ENCODE measurements at regions not wholly inside any gene's neighbourhood (a gene's known extent, or its start where the extent isn't known, plus 50 kb on each side); places are given as distances from the start of the nearest gene placed in this dataset.

GRCh38 chr10:128630787-128631252 lies 504.6 kb upstream of the MKI67 start:
- in situ Hi-C loops (cut with MboI; ENCODE audit: low sequenced_read_pairs, unreplicated experiment), result no loop called here
- TF ChIP-seq, protein P1, sequence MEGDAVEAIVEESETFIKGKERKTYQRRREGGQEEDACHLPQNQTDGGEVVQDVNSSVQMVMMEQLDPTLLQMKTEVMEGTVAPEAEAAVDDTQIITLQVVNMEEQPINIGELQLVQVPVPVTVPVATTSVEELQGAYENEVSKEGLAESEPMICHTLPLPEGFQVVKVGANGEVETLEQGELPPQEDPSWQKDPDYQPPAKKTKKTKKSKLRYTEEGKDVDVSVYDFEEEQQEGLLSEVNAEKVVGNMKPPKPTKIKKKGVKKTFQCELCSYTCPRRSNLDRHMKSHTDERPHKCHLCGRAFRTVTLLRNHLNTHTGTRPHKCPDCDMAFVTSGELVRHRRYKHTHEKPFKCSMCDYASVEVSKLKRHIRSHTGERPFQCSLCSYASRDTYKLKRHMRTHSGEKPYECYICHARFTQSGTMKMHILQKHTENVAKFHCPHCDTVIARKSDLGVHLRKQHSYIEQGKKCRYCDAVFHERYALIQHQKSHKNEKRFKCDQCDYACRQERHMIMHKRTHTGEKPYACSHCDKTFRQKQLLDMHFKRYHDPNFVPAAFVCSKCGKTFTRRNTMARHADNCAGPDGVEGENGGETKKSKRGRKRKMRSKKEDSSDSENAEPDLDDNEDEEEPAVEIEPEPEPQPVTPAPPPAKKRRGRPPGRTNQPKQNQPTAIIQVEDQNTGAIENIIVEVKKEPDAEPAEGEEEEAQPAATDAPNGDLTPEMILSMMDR (IDR thresholded peaks at IDR 0.05; ENCODE audit: borderline replicate concordance, control extremely low read depth, extremely low read depth, insufficient read depth, missing control alignments), result no peak
- DNase-seq (ENCODE audit: low spot score), result no peak

DNA sequence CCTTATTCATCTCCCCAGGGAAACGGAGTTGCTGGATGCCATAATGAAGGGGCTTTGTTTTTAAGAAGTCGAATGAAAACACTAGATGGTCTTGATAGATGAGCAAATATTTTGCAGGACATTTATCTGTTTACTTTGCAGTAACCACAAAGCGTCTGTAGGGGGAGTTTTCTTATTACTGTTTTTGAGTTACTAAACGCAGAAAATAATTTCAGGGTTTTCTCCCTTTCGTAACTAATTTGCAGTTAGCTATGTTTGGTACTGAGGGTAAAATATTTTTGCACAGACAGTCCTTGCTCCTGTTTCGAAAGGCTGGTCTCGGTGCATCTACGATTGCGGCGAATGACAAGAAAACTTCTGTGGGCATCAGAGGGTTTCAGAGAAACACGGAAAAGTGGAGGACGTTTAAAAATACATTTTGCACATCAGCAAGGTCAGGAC lies 505.6 kb upstream of the MKI67 start:
- TF ChIP-seq, protein P1 (IDR thresholded peaks at IDR 0.05; ENCODE audit: borderline replicate concordance, control extremely low read depth, extremely low read depth, insufficient read depth, missing control alignments), result no peak
- no peak for DNase-seq (ENCODE audit: low spot score)
- in situ Hi-C loops (cut with MboI; ENCODE audit: low sequenced_read_pairs, unreplicated experiment), result no loop called here

DNA sequence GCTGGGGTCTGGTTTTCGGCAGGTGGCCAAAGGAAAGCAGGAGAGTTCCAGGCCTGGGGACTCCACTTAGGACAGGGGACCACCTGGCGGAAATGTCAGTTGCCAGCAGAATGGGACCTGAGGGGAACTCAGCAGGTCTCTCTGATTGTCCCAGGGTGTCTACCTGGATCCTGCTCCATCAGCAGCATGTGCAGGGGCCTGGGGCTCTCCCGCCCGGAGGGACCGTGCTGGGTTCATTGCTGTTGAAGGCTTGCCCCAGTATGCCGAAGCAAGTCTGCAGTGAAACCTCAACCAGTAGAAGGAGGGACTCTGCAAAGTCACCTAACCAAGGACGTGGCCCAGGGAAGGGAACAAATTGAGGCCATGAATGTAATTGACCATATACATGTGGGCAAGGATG lies 506.5 kb upstream of the MKI67 start:
- no peak for DNase-seq (ENCODE audit: low spot score)
- TF ChIP-seq, protein P1 (IDR thresholded peaks at IDR 0.05; ENCODE audit: borderline replicate concordance, control extremely low read depth, extremely low read depth, insufficient read depth, missing control alignments), result no peak
- in situ Hi-C loops (cut with MboI; ENCODE audit: low sequenced_read_pairs, unreplicated experiment), result no loop called here

GRCh38 chr10:128633864-128634540 lies 507.8 kb upstream of the MKI67 start:
- in situ Hi-C loops (cut with MboI; ENCODE audit: low sequenced_read_pairs, unreplicated experiment), result no loop called here
- no peak for DNase-seq (ENCODE audit: low spot score)
- TF ChIP-seq, protein P1 (IDR thresholded peaks at IDR 0.05; ENCODE audit: borderline replicate concordance, control extremely low read depth, extremely low read depth, insufficient read depth, missing control alignments), result no peak

DNA sequence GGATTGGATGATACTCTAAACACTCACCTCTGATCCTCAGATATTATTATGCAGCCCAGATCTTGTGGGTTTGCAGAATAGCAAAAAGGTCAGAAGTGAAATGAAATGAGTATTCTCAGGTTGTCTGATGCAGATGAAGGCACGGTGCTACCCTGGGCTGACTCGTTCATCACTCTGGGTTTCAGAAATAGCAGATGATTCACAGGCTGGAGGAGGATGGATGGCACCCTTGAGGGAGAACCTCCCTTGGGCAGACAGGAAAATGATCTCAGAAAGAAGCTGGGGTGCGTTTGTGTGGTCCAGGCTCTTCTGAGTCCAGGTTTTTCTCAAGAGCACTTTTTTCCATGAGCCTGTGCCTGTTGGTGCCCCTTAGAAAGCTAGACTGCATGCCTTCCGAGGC lies 515.8 kb upstream of the MKI67 start:
- DNase-seq (ENCODE audit: low spot score), result no peak
- TF ChIP-seq, protein P1 (IDR thresholded peaks at IDR 0.05; ENCODE audit: borderline replicate concordance, control extremely low read depth, extremely low read depth, insufficient read depth, missing control alignments), result no peak
- in situ Hi-C loops (cut with MboI; ENCODE audit: low sequenced_read_pairs, unreplicated experiment), result no loop called here

GRCh38 chr10:128642502-128642901 lies 516.3 kb upstream of the MKI67 start:
- TF ChIP-seq, protein P1 (IDR thresholded peaks at IDR 0.05; ENCODE audit: borderline replicate concordance, control extremely low read depth, extremely low read depth, insufficient read depth, missing control alignments), result no peak
- DNase-seq (ENCODE audit: low spot score), result no peak
- in situ Hi-C loops (cut with MboI; ENCODE audit: low sequenced_read_pairs, unreplicated experiment), result no loop called here
